ENCODE measurements at regions not wholly inside any gene's neighbourhood (a gene's known extent, or its start where the extent isn't known, plus 50 kb on each side); places are given as distances from the start of the nearest gene placed in this dataset.

- TF ChIP-seq CTCF (conservative IDR thresholded peaks at IDR 0.05 in 1 of 2, IDR thresholded peaks at IDR 0.05 in 1 of 2; ENCODE audit: extremely low read depth in 1 of 2, insufficient read depth in 1 of 2, low read depth in 1 of 2, low read length in 2 of 2) (no peak), EZH2 (IDR thresholded peaks at IDR 0.05; ENCODE audit: borderline replicate concordance, low read length) (no peak)
Measured at GRCh38 chr3:110236976-110237610, 834.5 kb upstream of the NECTIN3 start.

Data from mammary epithelial cell (primary cell).